SK-N-MC (cell line): ENCODE measurements at regions not wholly inside any gene's neighbourhood (a gene's known extent, or its start where the extent isn't known, plus 50 kb on each side); places are given as distances from the start of the nearest gene placed in this dataset.
"Not testable (repeated sequence)": the region's sequence is repeated elsewhere in the genome, so short reads cannot be mapped to it uniquely, and the experiment has no call there.

ENCODE experiments used
- DNase-seq: peaks from one replicate; pipeline ENCODE4 v3.0.0-alpha.2; 2011; ENCODE audit warnings: low read depth, low spot score
- H3K27ac ChIP-seq: fragments of 200-600 bp; sonication (generic); 2 replicates; pipeline ENCODE4 v1.5.1; 2016; ENCODE audit warnings: mixed run types
- H3K36me3 ChIP-seq: fragments of 200-600 bp; sonication (generic); 2 replicates; pipeline ENCODE4 v1.6.1; 2017; ENCODE audit warnings: antibody characterized with exemption, low read length, mixed read lengths; ENCODE audit not compliant: insufficient read depth
- H3K4me3 ChIP-seq: fragments of 200-600 bp; sonication (generic); 2 replicates; pipeline ENCODE4 v1.5.1; 2016
- H3K9ac ChIP-seq: fragments of 200-600 bp; sonication (generic); 2 replicates; pipeline ENCODE4 v1.8.0; 2017; ENCODE audit warnings: mixed run types, mixed read lengths; ENCODE audit not compliant: insufficient read length
- H3K9me3 ChIP-seq: fragments of 200-600 bp; sonication (generic); 2 replicates; pipeline ENCODE4 v1.6.1; 2017; ENCODE audit warnings: low read depth, mild to moderate bottlenecking, antibody characterized with exemption, low read length, moderate library complexity, mixed read lengths
- EZH2 ChIP-seq: fragments of 200-600 bp; sonication (generic); IDR thresholded peaks from one replicate; pipeline ENCODE4 v1.6.1; 2017; ENCODE audit warnings: antibody characterized with exemption
- FOXP2 ChIP-seq: optimal IDR thresholded peaks from 2 replicates; pipeline ENCODE3; 2011; ENCODE audit warnings: mild to moderate bottlenecking, moderate library complexity; ENCODE audit not compliant: insufficient read depth; ENCODE audit errors: extremely low read length, control extremely low read depth
- POLR2AphosphoS5 ChIP-seq: IDR thresholded peaks from 2 replicates; pipeline ENCODE4 v1.6.1; 2012; ENCODE audit warnings: mild to moderate bottlenecking, low read depth, low read length, borderline replicate concordance

- DNase-seq: no peak
- Histone ChIP-seq H3K4me3 (no peak overlapping the region), H3K9ac (no peak overlapping the region), H3K36me3 (no peaks in the 10 kb centered on the region), H3K27ac (no peak overlapping the region), H3K9me3 (no peaks in the 10 kb centered on the region)
- TF ChIP-seq POLR2AphosphoS5: no peak
- no peak for TF ChIP-seq FOXP2
- no peak for TF ChIP-seq EZH2
These were observed 126.8 kb upstream of the NRXN3 start for GRCh38 chr14:78043349-78043748.

GRCh38 chr14:78048120-78048519 lies 122.1 kb upstream of the NRXN3 start:
- Histone ChIP-seq H3K9me3 (no peaks in the 10 kb centered on the region), H3K9ac (no peak overlapping the region)
- DNase-seq: no peak

GRCh38 chr14:78056890-78057289 lies 113.3 kb upstream of the NRXN3 start:
- not testable (repeated sequence) for DNase-seq, H3K9me3 ChIP-seq, H3K9ac ChIP-seq, H3K36me3 ChIP-seq, H3K27ac ChIP-seq, H3K4me3 ChIP-seq

More at GRCh38 chr14:78048120-78048519, 122.1 kb upstream of the NRXN3 start:
- no peak overlapping the region for H3K4me3 ChIP-seq
- no peak overlapping the region for H3K27ac ChIP-seq
- no peaks in the 10 kb centered on the region for H3K36me3 ChIP-seq
- TF ChIP-seq EZH2 (no peak), FOXP2 (no peak), POLR2AphosphoS5 (no peak)

- TF ChIP-seq EZH2 (no peak), FOXP2 (no peak), POLR2AphosphoS5 (no peak)
- no peak overlapping the region for H3K9ac ChIP-seq
These were observed 99.8 kb upstream of the NRXN3 start for GRCh38 chr14:78070344-78070743.

GRCh38 chr14:78071016-78071549 lies 99.1 kb upstream of the NRXN3 start:
- DNase-seq: no peak
- H3K27ac ChIP-seq: no peak overlapping the region
- H3K9me3 ChIP-seq: no peaks in the 10 kb centered on the region
- H3K4me3 ChIP-seq: no peak overlapping the region
- H3K9ac ChIP-seq: no peak overlapping the region
- H3K36me3 ChIP-seq: no peaks in the 10 kb centered on the region
- TF ChIP-seq FOXP2 (no peak), EZH2 (no peak), POLR2AphosphoS5 (no peak)

More at GRCh38 chr14:78070344-78070743, 99.8 kb upstream of the NRXN3 start:
- no peaks in the 10 kb centered on the region for H3K36me3 ChIP-seq
- H3K9me3 ChIP-seq: no peaks in the 10 kb centered on the region
- no peak overlapping the region for H3K4me3 ChIP-seq
- H3K27ac ChIP-seq: no peak overlapping the region
- DNase-seq: no peak

- no peak overlapping the region for H3K9ac ChIP-seq
- TF ChIP-seq EZH2: no peak
- TF ChIP-seq POLR2AphosphoS5: no peak
- no peak for TF ChIP-seq FOXP2
- DNase-seq: no peak
- H3K9me3 ChIP-seq: no peaks in the 10 kb centered on the region
- H3K36me3 ChIP-seq: no peaks in the 10 kb centered on the region
- H3K4me3 ChIP-seq: no peak overlapping the region
- no peak overlapping the region for H3K27ac ChIP-seq
These were observed 97.1 kb upstream of the NRXN3 start for GRCh38 chr14:78073028-78073427.

GRCh38 chr14:78074561-78074960 lies 95.6 kb upstream of the NRXN3 start:
- Histone ChIP-seq H3K9ac (no peak overlapping the region), H3K27ac (no peak overlapping the region), H3K9me3 (no peaks in the 10 kb centered on the region), H3K36me3 (no peaks in the 10 kb centered on the region), H3K4me3 (no peak overlapping the region)
- DNase-seq: no peak
- TF ChIP-seq FOXP2 (no peak), POLR2AphosphoS5 (no peak), EZH2 (no peak)

- no peak for DNase-seq
- TF ChIP-seq FOXP2 (no peak), EZH2 (no peak), POLR2AphosphoS5 (no peak)
These were observed 95.1 kb upstream of the NRXN3 start for GRCh38 chr14:78075033-78075432.

GRCh38 chr14:78075555-78076277 lies 94.5 kb upstream of the NRXN3 start:
- DNase-seq: no peak
- Histone ChIP-seq H3K9me3 (no peaks in the 10 kb centered on the region), H3K36me3 (no peaks in the 10 kb centered on the region), H3K4me3 (no peak overlapping the region), H3K9ac (no peak overlapping the region), H3K27ac (no peak overlapping the region)
- TF ChIP-seq FOXP2 (no peak), EZH2 (no peak)

More at GRCh38 chr14:78075033-78075432, 95.1 kb upstream of the NRXN3 start:
- no peak overlapping the region for H3K4me3 ChIP-seq
- H3K27ac ChIP-seq: no peak overlapping the region
- no peaks in the 10 kb centered on the region for H3K9me3 ChIP-seq
- no peak overlapping the region for H3K9ac ChIP-seq
- no peaks in the 10 kb centered on the region for H3K36me3 ChIP-seq
